HEK293 (cell line): ENCODE measurements at regions not wholly inside any gene's neighbourhood (a gene's known extent, or its start where the extent isn't known, plus 50 kb on each side); places are given as distances from the start of the nearest gene placed in this dataset.

ENCODE experiments used
- CTCF ChIA-PET: fragments of 350-600 bp; formaldehyde crosslinking; extraction: SDS; loops from one replicate; lab custom pipeline; 2021; ENCODE audit warnings: antibody characterized with exemption; lab: Yijun Ruan, JAX
- POLR2A ChIA-PET: fragments of 300-600 bp; formaldehyde crosslinking; extraction: SDS; loops from one replicate; lab custom pipeline; 2020; ENCODE audit warnings: antibody characterized with exemption, inconsistent platforms; lab: Yijun Ruan, JAX
- H3K27ac ChIP-seq: fragments of 200-500 bp; sonication (Bioruptor generic); 2 replicates; pipeline ENCODE4 v1.5.1; 2014; ENCODE audit warnings: low read depth, low read length, control low read depth, inconsistent platforms; ENCODE audit errors: extremely low read depth
- H3K36me3 ChIP-seq, 2 experiments: fragments of 200-500 bp in 1 of 2; sonication (Bioruptor generic) in 1 of 2; 1 replicate in 1 of 2; 2 replicates in 1 of 2; pipeline ENCODE4 v1.5.1; 2014 to 2017; ENCODE audit warnings: inconsistent platforms in 2 of 2, low read length in 2 of 2; ENCODE audit not compliant: control insufficient read depth in 2 of 2, insufficient read depth in 1 of 2
- H3K4me1 ChIP-seq: fragments of 200-500 bp; sonication (Bioruptor generic); 2 replicates; pipeline ENCODE4 v1.5.1; 2014; ENCODE audit warnings: mild to moderate bottlenecking, low read length, inconsistent platforms; ENCODE audit not compliant: control insufficient read depth, insufficient read depth
- H3K4me3 ChIP-seq: 2 replicates; pipeline ENCODE4 v1.5.1; 2011; ENCODE audit warnings: low read depth, mild to moderate bottlenecking, control low read depth, low read length, moderate library complexity
- H3K9me3 ChIP-seq: fragments of 200-500 bp; sonication (Bioruptor generic); 2 replicates; pipeline ENCODE4 v1.5.1; 2014; ENCODE audit warnings: low read depth, low read length, inconsistent platforms; ENCODE audit not compliant: control insufficient read depth, insufficient read depth
- KLF1 ChIP-seq: fragments of 450-650 bp; formaldehyde crosslinking; IDR thresholded peaks from 2 replicates; pipeline ENCODE4 v1.5.1; 2016; ENCODE audit warnings: missing biosample characterization, missing genetic modification characterization
- KLF17 ChIP-seq: fragments of 450-650 bp; formaldehyde crosslinking; IDR thresholded peaks from 2 replicates; pipeline ENCODE4 v1.5.1; 2016; ENCODE audit warnings: missing biosample characterization, missing genetic modification characterization
- MEIS1 ChIP-seq: sonication (generic); formaldehyde crosslinking; IDR thresholded peaks from 2 replicates; pipeline ENCODE4 v1.8.1; 2022; ENCODE audit warnings: missing genetic modification reagents, mild to moderate bottlenecking, borderline replicate concordance
- MYNN ChIP-seq: fragments of 450-650 bp; formaldehyde crosslinking; IDR thresholded peaks from 2 replicates; pipeline ENCODE4 v1.5.1; 2016; ENCODE audit warnings: missing biosample characterization, missing genetic modification characterization, borderline replicate concordance
- MZF1 ChIP-seq: fragments of 450-650 bp; formaldehyde crosslinking; IDR thresholded peaks from 2 replicates; pipeline ENCODE4 v1.5.1; 2017; ENCODE audit warnings: missing biosample characterization, missing genetic modification characterization, borderline replicate concordance
- TCF7L2 ChIP-seq: IDR thresholded peaks from 2 replicates; pipeline ENCODE4 v1.6.1; 2011; ENCODE audit warnings: low read depth, mild to moderate bottlenecking, inconsistent platforms, low read length, moderate library complexity, borderline replicate concordance
- ZIC2 ChIP-seq: fragments of 450-650 bp; formaldehyde crosslinking; IDR thresholded peaks from 2 replicates; pipeline ENCODE4 v1.5.1; 2016; ENCODE audit warnings: missing biosample characterization, missing genetic modification characterization
- ZNF184 ChIP-seq: fragments of 450-650 bp; IDR thresholded peaks from 2 replicates; pipeline ENCODE4 v1.5.1; 2018; ENCODE audit warnings: missing biosample characterization, mild to moderate bottlenecking, missing genetic modification characterization
- ZNF2 ChIP-seq: fragments of 450-650 bp; formaldehyde crosslinking; IDR thresholded peaks from 2 replicates; pipeline ENCODE4 v1.5.1; 2016; ENCODE audit warnings: missing biosample characterization, missing genetic modification characterization
- ZNF248 ChIP-seq: fragments of 450-650 bp; formaldehyde crosslinking; IDR thresholded peaks from 2 replicates; pipeline ENCODE4 v1.5.1; 2017; ENCODE audit warnings: missing biosample characterization, missing genetic modification characterization
- ZNF37A ChIP-seq: fragments of 450-650 bp; IDR thresholded peaks from 2 replicates; pipeline ENCODE4 v1.5.1; 2018; ENCODE audit warnings: missing biosample characterization, missing genetic modification characterization
- ZNF394 ChIP-seq: fragments of 450-650 bp; formaldehyde crosslinking; IDR thresholded peaks from 2 replicates; pipeline ENCODE4 v1.5.1; 2016; ENCODE audit warnings: missing biosample characterization, missing genetic modification characterization, mild to moderate bottlenecking, moderate library complexity, borderline replicate concordance
- ZNF426 ChIP-seq: fragments of 450-650 bp; formaldehyde crosslinking; IDR thresholded peaks from 2 replicates; pipeline ENCODE4 v1.5.1; 2017; ENCODE audit warnings: missing biosample characterization, missing genetic modification characterization, mild to moderate bottlenecking, inconsistent platforms, moderate library complexity
- ZNF473 ChIP-seq: fragments of 450-650 bp; formaldehyde crosslinking; IDR thresholded peaks from 2 replicates; pipeline ENCODE4 v1.5.1; 2017; ENCODE audit warnings: missing biosample characterization, missing genetic modification characterization
- ZNF48 ChIP-seq: fragments of 450-650 bp; formaldehyde crosslinking; IDR thresholded peaks from 2 replicates; pipeline ENCODE4 v1.5.1; 2016; ENCODE audit warnings: missing biosample characterization, missing genetic modification characterization
- ZNF639 ChIP-seq: fragments of 450-650 bp; formaldehyde crosslinking; IDR thresholded peaks from 2 replicates; pipeline ENCODE4 v1.5.1; 2016; ENCODE audit warnings: missing biosample characterization, missing genetic modification characterization
- ZNF658 ChIP-seq: fragments of 450-650 bp; formaldehyde crosslinking; IDR thresholded peaks from 2 replicates; pipeline ENCODE4; 2016; ENCODE audit warnings: missing biosample characterization, missing genetic modification characterization
- ZNF701 ChIP-seq: fragments of 450-650 bp; formaldehyde crosslinking; IDR thresholded peaks from 2 replicates; pipeline ENCODE4 v1.5.1; 2016; ENCODE audit warnings: missing biosample characterization, missing genetic modification characterization
- ZNF837 ChIP-seq: fragments of 450-650 bp; formaldehyde crosslinking; IDR thresholded peaks from 2 replicates; pipeline ENCODE4 v1.5.1; 2016; ENCODE audit warnings: missing biosample characterization, missing genetic modification characterization
- TF ChIP-seq, protein P1 (sequence below): fragments of 450-650 bp; formaldehyde crosslinking; IDR thresholded peaks from 2 replicates; pipeline ENCODE4 v1.5.1; 2016; ENCODE audit warnings: missing biosample characterization, missing genetic modification characterization
- TF ChIP-seq, protein P2 (sequence below): fragments of 450-650 bp; formaldehyde crosslinking; IDR thresholded peaks from 2 replicates; pipeline ENCODE4 v1.5.1; 2016; ENCODE audit warnings: missing biosample characterization, missing genetic modification characterization
- TF ChIP-seq, protein P3 (sequence below): fragments of 450-650 bp; formaldehyde crosslinking; IDR thresholded peaks from 2 replicates; pipeline ENCODE4 v1.5.1; 2017; ENCODE audit warnings: missing biosample characterization, missing genetic modification characterization

- TF ChIP-seq KLF17 = peak; percentile 71
- TF ChIP-seq, protein P1, sequence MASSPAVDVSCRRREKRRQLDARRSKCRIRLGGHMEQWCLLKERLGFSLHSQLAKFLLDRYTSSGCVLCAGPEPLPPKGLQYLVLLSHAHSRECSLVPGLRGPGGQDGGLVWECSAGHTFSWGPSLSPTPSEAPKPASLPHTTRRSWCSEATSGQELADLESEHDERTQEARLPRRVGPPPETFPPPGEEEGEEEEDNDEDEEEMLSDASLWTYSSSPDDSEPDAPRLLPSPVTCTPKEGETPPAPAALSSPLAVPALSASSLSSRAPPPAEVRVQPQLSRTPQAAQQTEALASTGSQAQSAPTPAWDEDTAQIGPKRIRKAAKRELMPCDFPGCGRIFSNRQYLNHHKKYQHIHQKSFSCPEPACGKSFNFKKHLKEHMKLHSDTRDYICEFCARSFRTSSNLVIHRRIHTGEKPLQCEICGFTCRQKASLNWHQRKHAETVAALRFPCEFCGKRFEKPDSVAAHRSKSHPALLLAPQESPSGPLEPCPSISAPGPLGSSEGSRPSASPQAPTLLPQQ (tag by site-specific recombination) = peak; percentile 89
- peak; percentile 87 for TF ChIP-seq ZNF2
- TF ChIP-seq ZNF639 (tag by site-specific recombination) = peak; percentile 67; the same call in 1 of the 2 replicates
- TF ChIP-seq, protein P2, sequence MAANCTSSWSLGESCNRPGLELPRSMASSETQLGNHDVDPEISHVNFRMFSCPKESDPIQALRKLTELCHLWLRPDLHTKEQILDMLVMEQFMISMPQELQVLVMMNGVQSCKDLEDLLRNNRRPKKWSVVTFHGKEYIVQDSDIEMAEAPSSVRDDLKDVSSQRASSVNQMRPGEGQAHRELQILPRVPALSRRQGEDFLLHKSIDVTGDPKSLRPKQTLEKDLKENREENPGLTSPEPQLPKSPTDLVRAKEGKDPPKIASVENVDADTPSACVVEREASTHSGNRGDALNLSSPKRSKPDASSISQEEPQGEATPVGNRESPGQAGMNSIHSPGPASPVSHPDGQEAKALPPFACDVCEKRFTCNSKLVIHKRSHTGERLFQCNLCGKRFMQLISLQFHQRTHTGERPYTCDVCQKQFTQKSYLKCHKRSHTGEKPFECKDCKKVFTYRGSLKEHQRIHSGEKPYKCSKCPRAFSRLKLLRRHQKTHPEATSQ (tag by site-specific recombination) = 0 out of 2 replicates have a peak, but pooled peaks have one; percentile 35
- TF ChIP-seq ZIC2 (tag by site-specific recombination) = 0 out of 2 replicates have a peak, but pooled peaks have one; percentile 14
These were observed 73.5 kb upstream of the PRSS3 start (continued) for GRCh38 chr9:33721674-33722358.

GRCh38 chr9:33722359-33722675 lies 73.0 kb upstream of the PRSS3 start:
- Histone ChIP-seq H3K4me3 (no peak overlapping the region), H3K36me3 (no peaks in the 10 kb centered on the region), H3K4me1 (no peaks in the 10 kb centered on the region), H3K9me3 (no peaks in the 10 kb centered on the region), H3K27ac (no peak overlapping the region)
- ChIA-PET CTCF (interaction anchor here (0.6 to 11.4 kb wide), 34 partner anchors 10 to 435 kb away, joined by 3 to 581 read pairs (median 6); partner anchors contain the start of gene NOL6), POLR2A (no interaction called here)
- TF ChIP-seq ZNF48 (no peak), ZNF426 (tag by site-specific recombination) (no peak), ZNF2 (no peak), MYNN (tag by site-specific recombination) (no peak), ZNF837 (tag by site-specific recombination) (no peak), ZNF37A (tag by site-specific recombination) (no peak), ZNF248 (tag by site-specific recombination) (no peak), MZF1 (tag by site-specific recombination) (no peak), ZNF701 (no peak), ZNF658 (tag by site-specific recombination) (no peak), ZNF184 (tag by site-specific recombination) (no peak), KLF1 (tag by site-specific recombination) (no peak), TCF7L2 (no peak), ZNF473 (tag by site-specific recombination) (no peak), MEIS1 (CRISPR knock-in tag) (no peak), ZNF394 (tag by site-specific recombination) (no peak)
- TF ChIP-seq, protein P3, sequence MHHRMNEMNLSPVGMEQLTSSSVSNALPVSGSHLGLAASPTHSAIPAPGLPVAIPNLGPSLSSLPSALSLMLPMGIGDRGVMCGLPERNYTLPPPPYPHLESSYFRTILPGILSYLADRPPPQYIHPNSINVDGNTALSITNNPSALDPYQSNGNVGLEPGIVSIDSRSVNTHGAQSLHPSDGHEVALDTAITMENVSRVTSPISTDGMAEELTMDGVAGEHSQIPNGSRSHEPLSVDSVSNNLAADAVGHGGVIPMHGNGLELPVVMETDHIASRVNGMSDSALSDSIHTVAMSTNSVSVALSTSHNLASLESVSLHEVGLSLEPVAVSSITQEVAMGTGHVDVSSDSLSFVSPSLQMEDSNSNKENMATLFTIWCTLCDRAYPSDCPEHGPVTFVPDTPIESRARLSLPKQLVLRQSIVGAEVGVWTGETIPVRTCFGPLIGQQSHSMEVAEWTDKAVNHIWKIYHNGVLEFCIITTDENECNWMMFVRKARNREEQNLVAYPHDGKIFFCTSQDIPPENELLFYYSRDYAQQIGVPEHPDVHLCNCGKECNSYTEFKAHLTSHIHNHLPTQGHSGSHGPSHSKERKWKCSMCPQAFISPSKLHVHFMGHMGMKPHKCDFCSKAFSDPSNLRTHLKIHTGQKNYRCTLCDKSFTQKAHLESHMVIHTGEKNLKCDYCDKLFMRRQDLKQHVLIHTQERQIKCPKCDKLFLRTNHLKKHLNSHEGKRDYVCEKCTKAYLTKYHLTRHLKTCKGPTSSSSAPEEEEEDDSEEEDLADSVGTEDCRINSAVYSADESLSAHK (tag by site-specific recombination) = no peak
